HepG2 (cell line): ENCODE measurements at regions not wholly inside any gene's neighbourhood (a gene's known extent, or its start where the extent isn't known, plus 50 kb on each side); places are given as distances from the start of the nearest gene placed in this dataset.

Source experiments
- ATAC-seq: fragments of 200-7000 bp; cut with Tn5 transposase; 3 replicates; pipeline ENCODE4 v1.9.1; 2020; ENCODE audit warnings: mild to moderate bottlenecking, moderate library complexity
- BruUV-seq: library from RNA; stranded (reverse); fragments of 400-500 nt; replicated peaks from 2 replicates; lab custom pipeline; 2021; lab: Mats Ljungman, UMichigan
- CTCF ChIA-PET: fragments of 300-600 bp; formaldehyde crosslinking; extraction: SDS; loops from one replicate; lab custom pipeline; 2021; ENCODE audit warnings: low total read pairs, inconsistent platforms, low intra/inter-chr PET ratio; lab: Yijun Ruan, JAX
- POLR2A ChIA-PET: fragments of 350-600 bp; sonication (Branson Sonifier 250); formaldehyde crosslinking; loops from one replicate; lab custom pipeline; 2020; ENCODE audit warnings: antibody characterized with exemption, inconsistent platforms; lab: Yijun Ruan, JAX
- DNase-seq: peaks from one replicate; pipeline ENCODE4 v3.0.0-alpha.2; 2015; ENCODE audit warnings: low spot score
- FAIRE-seq: peaks from 3 replicates; lab custom pipeline; 2011; peaks lifted over from hg19 to GRCh38; lab: Jason Lieb, UNC
- H2AFZ ChIP-seq: one replicate; pipeline ENCODE4 v1.6.1; 2011; ENCODE audit warnings: low read length, inconsistent platforms
- H3K27ac ChIP-seq: fragments of 300-600 bp; 3 replicates; pipeline ENCODE4 v1.8.0; 2011; ENCODE audit warnings: mixed run types, mild to moderate bottlenecking, mixed read lengths, low read length, inconsistent platforms; ENCODE audit not compliant: insufficient read depth; ENCODE audit errors: extremely low read length
- H3K27me3 ChIP-seq, 2 experiments: fragments of 200-600 bp in 1 of 2; 2 replicates in 1 of 2; 3 replicates in 1 of 2; pipeline versions ENCODE4 v1.6.0 to v1.8.0; 2011; ENCODE audit warnings: low read length in 2 of 2, mild to moderate bottlenecking in 2 of 2, moderate library complexity in 2 of 2, inconsistent platforms in 1 of 2; ENCODE audit not compliant: insufficient read depth in 2 of 2, control insufficient read depth in 1 of 2
- H3K36me3 ChIP-seq, 2 experiments: fragments of 200-600 bp in 1 of 2; replicated peaks in 1 of 2; 2 replicates in 1 of 2; 3 replicates in 1 of 2; pipeline versions ENCODE4 v1.5.1 to v1.8.0; 2011; ENCODE audit warnings: low read length in 2 of 2, inconsistent platforms in 1 of 2; ENCODE audit not compliant: insufficient read depth in 2 of 2, control insufficient read depth in 1 of 2
- H3K4me1 ChIP-seq: 2 replicates; pipeline ENCODE4 v1.5.1; 2012; ENCODE audit warnings: low read length, inconsistent platforms; ENCODE audit not compliant: insufficient read depth
- H3K4me2 ChIP-seq: 2 replicates; pipeline ENCODE4 v1.6.0; 2011; ENCODE audit warnings: low read depth, low read length, inconsistent platforms
- H3K4me3 ChIP-seq, 3 experiments: fragments of 200-600 bp in 1 of 3; sonication (generic), shearing (Covaris generic) in 1 of 3; replicated peaks in 1 of 3; 2 replicates each; pipeline ENCODE4 v1.5.1; 2011 to 2016; ENCODE audit warnings: low read length in 3 of 3, inconsistent platforms in 2 of 3, low read depth in 2 of 3, mild to moderate bottlenecking in 2 of 3, control low read depth in 1 of 3, mixed read lengths in 1 of 3; ENCODE audit not compliant: insufficient read depth in 1 of 3
- H3K79me2 ChIP-seq: one replicate; pipeline ENCODE4 v1.6.1; 2011; ENCODE audit warnings: low read length, inconsistent platforms; ENCODE audit not compliant: insufficient read depth
- H3K9ac ChIP-seq: 2 replicates; pipeline ENCODE4 v1.6.0; 2011; ENCODE audit warnings: mild to moderate bottlenecking, low read depth, low read length, inconsistent platforms; ENCODE audit not compliant: insufficient read depth
- H3K9me3 ChIP-seq: 2 replicates; pipeline ENCODE4 v1.5.1; 2012; ENCODE audit warnings: mild to moderate bottlenecking, low read length
- H4K20me1 ChIP-seq: 2 replicates; pipeline ENCODE4 v1.6.0; 2011; ENCODE audit warnings: inconsistent platforms, mild to moderate bottlenecking, low read length, moderate library complexity; ENCODE audit not compliant: insufficient read depth
- BHLHE40 ChIP-seq: IDR thresholded peaks from 2 replicates; pipeline ENCODE4 v1.6.1; 2011; ENCODE audit warnings: low read length, improper control_type of control experiment
- CCAR2 ChIP-seq: fragments of 200-400 bp; formaldehyde crosslinking; optimal IDR thresholded peaks from 2 replicates; pipeline ENCODE3; 2018; ENCODE audit warnings: low read depth, mild to moderate bottlenecking, low read length, moderate library complexity
- HMGA1 ChIP-seq: sonication (generic); formaldehyde crosslinking; conservative IDR thresholded peaks from 2 replicates; pipeline ENCODE4 v1.4.0; 2020; ENCODE audit warnings: missing genetic modification reagents
- KLF13 ChIP-seq: sonication (generic); formaldehyde crosslinking; IDR thresholded peaks from 2 replicates; pipeline ENCODE4 v1.4.0; 2020; ENCODE audit warnings: mild to moderate bottlenecking, missing genetic modification reagents
- NAIF1 ChIP-seq: sonication (generic); formaldehyde crosslinking; IDR thresholded peaks from 2 replicates; pipeline ENCODE4 v1.5.0; 2020; ENCODE audit warnings: mild to moderate bottlenecking, missing genetic modification reagents, borderline replicate concordance
- ZNF225 ChIP-seq: sonication (generic); formaldehyde crosslinking; IDR thresholded peaks from 2 replicates; pipeline ENCODE4 v1.4.0; 2020; ENCODE audit warnings: mild to moderate bottlenecking, missing genetic modification reagents
- ZNF350 ChIP-seq: sonication (generic); formaldehyde crosslinking; IDR thresholded peaks from 2 replicates; pipeline ENCODE4 v1.4.0; 2020; ENCODE audit warnings: mild to moderate bottlenecking, low read depth, missing genetic modification reagents, borderline replicate concordance
- ZNF678 ChIP-seq: sonication (generic); formaldehyde crosslinking; IDR thresholded peaks from 2 replicates; pipeline ENCODE4 v1.4.0; 2020; ENCODE audit warnings: mild to moderate bottlenecking, missing genetic modification reagents
- ZNF761 ChIP-seq: sonication (generic); formaldehyde crosslinking; conservative IDR thresholded peaks from 2 replicates; pipeline ENCODE4 v1.4.0; 2020; ENCODE audit warnings: mild to moderate bottlenecking, missing genetic modification reagents
- WGBS: methylation state at CpG from one replicate; pipeline ENCODE4 v1.1.6; 2017; ENCODE audit warnings: low lambda C conversion rate; 5-methylcytosine and 5-hydroxymethylcytosine counted together
- in situ Hi-C: cut with HindIII; loops from 2 replicates; pipeline ENCODE4 v1.10.0; 2017; ENCODE audit warnings: low pct_unique_long_range_greater_than_20kb; ENCODE audit not compliant: extremely low pct_ligation_motif_present
- intact Hi-C: fragments of 100-400 bp; cut with micrococcal nuclease; formaldehyde crosslinking; loops from one replicate; pipeline ENCODE4 v1.10.0; 2022; ENCODE audit not compliant: unreplicated experiment
- TF ChIP-seq, protein P1 (sequence below): sonication (generic); formaldehyde crosslinking; IDR thresholded peaks from 2 replicates; pipeline ENCODE4 v1.4.0; 2020; ENCODE audit warnings: missing genetic modification reagents
- TF ChIP-seq, protein P2 (sequence below): IDR thresholded peaks from 2 replicates; pipeline ENCODE4 v1.6.1; 2012; ENCODE audit warnings: low read depth, low read length, improper control_type of control experiment
- TF ChIP-seq, protein P3 (sequence below): sonication (generic); formaldehyde crosslinking; IDR thresholded peaks from 2 replicates; pipeline ENCODE4 v1.8.1; 2023; ENCODE audit warnings: mild to moderate bottlenecking, missing genetic modification reagents
- TF ChIP-seq, protein P4 (sequence below): sonication (generic); formaldehyde crosslinking; IDR thresholded peaks from 2 replicates; pipeline ENCODE4 v1.4.0; 2020; ENCODE audit warnings: missing genetic modification reagents

DNA sequence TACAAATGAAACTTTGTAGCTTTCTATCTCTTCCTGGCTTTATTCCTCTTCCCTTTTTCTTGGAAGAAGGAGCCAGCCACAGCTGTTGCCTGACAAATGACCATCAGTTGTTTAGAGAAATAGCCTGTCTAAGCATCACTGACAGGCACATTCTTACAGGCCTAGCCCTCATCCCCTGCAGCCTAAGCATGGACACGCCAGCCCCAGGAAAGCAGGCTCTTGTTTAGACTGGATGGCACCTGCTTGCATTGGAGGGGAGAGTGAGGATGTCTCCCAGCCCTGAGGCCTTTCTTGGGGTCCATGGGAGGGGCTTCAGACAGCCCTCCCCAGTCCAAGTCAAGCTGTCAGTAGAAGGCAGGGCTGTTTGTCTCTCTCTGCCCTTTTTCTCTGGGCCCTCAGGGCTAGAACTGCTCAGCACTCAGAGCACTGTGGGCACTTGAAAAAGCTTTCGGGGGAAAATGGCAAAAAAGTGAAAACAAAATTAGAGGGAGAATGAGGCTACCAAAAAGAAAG, 282.5 kb upstream of the PLXNA2 start (continued):
- TF ChIP-seq CCAR2 = no peak
- no peak for TF ChIP-seq ZNF678 (CRISPR knock-in tag)
- no peak for TF ChIP-seq ZNF225 (CRISPR knock-in tag)

DNA sequence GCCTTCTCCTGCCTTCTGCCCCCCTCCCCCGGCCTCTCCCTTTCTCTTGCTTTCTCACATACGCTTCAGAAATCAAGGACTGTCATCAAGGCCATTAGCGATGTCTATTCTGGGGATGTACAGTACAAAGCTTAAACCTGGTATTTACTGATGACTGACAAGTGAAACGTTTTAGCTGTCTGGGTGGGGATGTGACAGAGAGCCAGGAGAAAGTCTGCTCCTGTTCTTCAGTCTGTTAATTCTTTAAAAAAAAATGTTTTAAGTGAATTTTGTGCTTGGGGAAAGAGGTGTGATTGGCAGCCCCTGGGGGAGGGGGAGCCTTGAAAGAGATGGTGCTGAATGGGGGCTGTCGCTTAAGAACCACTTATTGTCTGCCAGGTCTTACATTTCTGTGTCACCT, 283.0 kb upstream of the PLXNA2 start:
- POLR2A ChIA-PET = no interaction called here

More for the DNA sequence above, 283.0 kb upstream of the PLXNA2 start:
- Histone ChIP-seq H3K9me3 (no peaks in the 10 kb centered on the region), H3K4me2 (no peak overlapping the region), H2AFZ (no peak overlapping the region), H3K79me2 (no peaks in the 10 kb centered on the region), H3K4me3 (no peak overlapping the region), H3K27ac (no peak overlapping the region), H3K9ac (no peak overlapping the region), H4K20me1 (no peaks in the 10 kb centered on the region), H3K4me1 (no peaks in the 10 kb centered on the region), H3K36me3 (no peaks in the 10 kb centered on the region), H3K27me3 (no peaks in the 10 kb centered on the region)
- FAIRE-seq = no peak
- no peak for TF ChIP-seq NAIF1 (CRISPR knock-in tag)
- TF ChIP-seq, protein P1, sequence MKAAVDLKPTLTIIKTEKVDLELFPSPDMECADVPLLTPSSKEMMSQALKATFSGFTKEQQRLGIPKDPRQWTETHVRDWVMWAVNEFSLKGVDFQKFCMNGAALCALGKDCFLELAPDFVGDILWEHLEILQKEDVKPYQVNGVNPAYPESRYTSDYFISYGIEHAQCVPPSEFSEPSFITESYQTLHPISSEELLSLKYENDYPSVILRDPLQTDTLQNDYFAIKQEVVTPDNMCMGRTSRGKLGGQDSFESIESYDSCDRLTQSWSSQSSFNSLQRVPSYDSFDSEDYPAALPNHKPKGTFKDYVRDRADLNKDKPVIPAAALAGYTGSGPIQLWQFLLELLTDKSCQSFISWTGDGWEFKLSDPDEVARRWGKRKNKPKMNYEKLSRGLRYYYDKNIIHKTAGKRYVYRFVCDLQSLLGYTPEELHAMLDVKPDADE (CRISPR knock-in tag) = no peak
- TF ChIP-seq, protein P2, sequence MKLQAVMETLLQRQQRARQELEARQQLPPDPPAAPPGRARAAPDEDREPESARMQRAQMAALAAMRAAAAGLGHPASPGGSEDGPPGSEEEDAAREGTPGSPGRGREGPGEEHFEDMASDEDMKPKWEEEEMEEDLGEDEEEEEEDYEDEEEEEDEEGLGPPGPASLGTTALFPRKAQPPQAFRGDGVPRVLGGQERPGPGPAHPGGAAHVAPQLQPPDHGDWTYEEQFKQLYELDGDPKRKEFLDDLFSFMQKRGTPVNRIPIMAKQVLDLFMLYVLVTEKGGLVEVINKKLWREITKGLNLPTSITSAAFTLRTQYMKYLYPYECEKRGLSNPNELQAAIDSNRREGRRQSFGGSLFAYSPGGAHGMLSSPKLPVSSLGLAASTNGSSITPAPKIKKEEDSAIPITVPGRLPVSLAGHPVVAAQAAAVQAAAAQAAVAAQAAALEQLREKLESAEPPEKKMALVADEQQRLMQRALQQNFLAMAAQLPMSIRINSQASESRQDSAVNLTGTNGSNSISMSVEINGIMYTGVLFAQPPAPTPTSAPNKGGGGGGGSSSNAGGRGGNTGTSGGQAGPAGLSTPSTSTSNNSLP = no peak
- TF ChIP-seq ZNF761 (CRISPR knock-in tag) = no peak
- TF ChIP-seq, protein P3, sequence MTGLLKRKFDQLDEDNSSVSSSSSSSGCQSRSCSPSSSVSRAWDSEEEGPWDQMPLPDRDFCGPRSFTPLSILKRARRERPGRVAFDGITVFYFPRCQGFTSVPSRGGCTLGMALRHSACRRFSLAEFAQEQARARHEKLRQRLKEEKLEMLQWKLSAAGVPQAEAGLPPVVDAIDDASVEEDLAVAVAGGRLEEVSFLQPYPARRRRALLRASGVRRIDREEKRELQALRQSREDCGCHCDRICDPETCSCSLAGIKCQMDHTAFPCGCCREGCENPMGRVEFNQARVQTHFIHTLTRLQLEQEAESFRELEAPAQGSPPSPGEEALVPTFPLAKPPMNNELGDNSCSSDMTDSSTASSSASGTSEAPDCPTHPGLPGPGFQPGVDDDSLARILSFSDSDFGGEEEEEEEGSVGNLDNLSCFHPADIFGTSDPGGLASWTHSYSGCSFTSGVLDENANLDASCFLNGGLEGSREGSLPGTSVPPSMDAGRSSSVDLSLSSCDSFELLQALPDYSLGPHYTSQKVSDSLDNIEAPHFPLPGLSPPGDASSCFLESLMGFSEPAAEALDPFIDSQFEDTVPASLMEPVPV = no peak
- TF ChIP-seq BHLHE40 = no peak
- TF ChIP-seq, protein P4, sequence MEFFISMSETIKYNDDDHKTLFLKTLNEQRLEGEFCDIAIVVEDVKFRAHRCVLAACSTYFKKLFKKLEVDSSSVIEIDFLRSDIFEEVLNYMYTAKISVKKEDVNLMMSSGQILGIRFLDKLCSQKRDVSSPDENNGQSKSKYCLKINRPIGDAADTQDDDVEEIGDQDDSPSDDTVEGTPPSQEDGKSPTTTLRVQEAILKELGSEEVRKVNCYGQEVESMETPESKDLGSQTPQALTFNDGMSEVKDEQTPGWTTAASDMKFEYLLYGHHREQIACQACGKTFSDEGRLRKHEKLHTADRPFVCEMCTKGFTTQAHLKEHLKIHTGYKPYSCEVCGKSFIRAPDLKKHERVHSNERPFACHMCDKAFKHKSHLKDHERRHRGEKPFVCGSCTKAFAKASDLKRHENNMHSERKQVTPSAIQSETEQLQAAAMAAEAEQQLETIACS = no peak
- TF ChIP-seq KLF13 = no peak
- no peak for TF ChIP-seq HMGA1 (CRISPR knock-in tag)
- no peak for TF ChIP-seq ZNF350 (CRISPR knock-in tag)
- CTCF ChIA-PET = no interaction called here
- ATAC-seq = no peak
- no peak for DNase-seq
- WGBS = 17% methylated on average over 5 of the region's 5 CpGs
- in situ Hi-C loops (no loop called here), intact Hi-C loops (no loop called here)
- BruUV-seq = no TSS peak
